Mesendoderm (in vitro differentiated cells): ENCODE measurements at regions not wholly inside any gene's neighbourhood (a gene's known extent, or its start where the extent isn't known, plus 50 kb on each side); places are given as distances from the start of the nearest gene placed in this dataset.

ENCODE experiments used
- DNase-seq: peaks from one replicate; pipeline ENCODE4 v3.0.0; 2013
- H2AK5ac ChIP-seq: 2 replicates; pipeline ENCODE4 v1.6.1; 2013; ENCODE audit warnings: low read length, inconsistent platforms
- H2BK120ac ChIP-seq: 2 replicates; pipeline ENCODE4 v1.6.1; 2013; ENCODE audit warnings: low read depth, mild to moderate bottlenecking, low read length, moderate library complexity, mixed read lengths
- H2BK15ac ChIP-seq: replicated peaks from 2 replicates; pipeline ENCODE4 v1.6.1; 2013; ENCODE audit warnings: low read depth, mild to moderate bottlenecking, moderate library complexity
- H2BK5ac ChIP-seq: 2 replicates; pipeline ENCODE4 v1.6.1; 2013; ENCODE audit warnings: low read length, inconsistent platforms
- H3K18ac ChIP-seq: 2 replicates; pipeline ENCODE4 v1.6.1; 2013; ENCODE audit warnings: mild to moderate bottlenecking, low read length, mixed read lengths
- H3K23ac ChIP-seq: one replicate; pipeline ENCODE4 v1.6.1; 2013; ENCODE audit warnings: low read length
- H3K27ac ChIP-seq: 2 replicates; pipeline ENCODE4 v1.5.1; 2013; ENCODE audit warnings: low read depth, mild to moderate bottlenecking, inconsistent platforms, low read length, moderate library complexity
- H3K27me3 ChIP-seq: 2 replicates; pipeline ENCODE4 v1.6.1; 2013; ENCODE audit warnings: low read length, control low read depth, mild to moderate bottlenecking, inconsistent platforms; ENCODE audit not compliant: insufficient read depth, poor library complexity
- H3K36me3 ChIP-seq: 2 replicates; pipeline ENCODE4 v1.6.1; 2013; ENCODE audit warnings: low read length, inconsistent platforms; ENCODE audit not compliant: control insufficient read depth, insufficient read depth
- H3K4ac ChIP-seq: one replicate; pipeline ENCODE4 v1.6.1; 2013; ENCODE audit warnings: low read depth, mild to moderate bottlenecking, low read length, moderate library complexity
- H3K4me1 ChIP-seq: 2 replicates; pipeline ENCODE4 v1.6.1; 2013; ENCODE audit warnings: low read depth, low read length, inconsistent platforms; ENCODE audit not compliant: control insufficient read depth
- H3K4me2 ChIP-seq: 2 replicates; pipeline ENCODE4 v1.6.1; 2013; ENCODE audit warnings: low read length
- H3K4me3 ChIP-seq: 2 replicates; pipeline ENCODE4 v1.5.1; 2013; ENCODE audit warnings: mild to moderate bottlenecking, low read length
- H3K56ac ChIP-seq: one replicate; pipeline ENCODE4 v1.6.1; 2013; ENCODE audit warnings: low read length
- H3K79me1 ChIP-seq: 2 replicates; pipeline ENCODE4 v1.6.1; 2013; ENCODE audit warnings: low read length, inconsistent platforms
- H3K79me2 ChIP-seq: 2 replicates; pipeline ENCODE4 v1.6.1; 2013; ENCODE audit warnings: mild to moderate bottlenecking, low read length; ENCODE audit not compliant: control insufficient read depth, insufficient read depth
- H3K9ac ChIP-seq: 2 replicates; pipeline ENCODE4 v1.6.1; 2013; ENCODE audit warnings: low read length, inconsistent platforms
- H4K5ac ChIP-seq: one replicate; pipeline ENCODE4 v1.6.1; 2013; ENCODE audit warnings: low read length
- H4K8ac ChIP-seq: one replicate; pipeline ENCODE4 v1.6.1; 2013; ENCODE audit warnings: low read depth, mild to moderate bottlenecking, control low read depth, low read length, moderate library complexity
- WGBS: extraction: QIAGEN DNeasy Blood & Tissue Kit; methylation state at CpG from one replicate; pipeline ENCODE4 v1.1.7; 2013; ENCODE audit warnings: low lambda C conversion rate, missing lambda C conversion rate; ENCODE audit not compliant: insufficient coverage; ENCODE audit errors: extremely low coverage; 5-methylcytosine and 5-hydroxymethylcytosine counted together

DNA sequence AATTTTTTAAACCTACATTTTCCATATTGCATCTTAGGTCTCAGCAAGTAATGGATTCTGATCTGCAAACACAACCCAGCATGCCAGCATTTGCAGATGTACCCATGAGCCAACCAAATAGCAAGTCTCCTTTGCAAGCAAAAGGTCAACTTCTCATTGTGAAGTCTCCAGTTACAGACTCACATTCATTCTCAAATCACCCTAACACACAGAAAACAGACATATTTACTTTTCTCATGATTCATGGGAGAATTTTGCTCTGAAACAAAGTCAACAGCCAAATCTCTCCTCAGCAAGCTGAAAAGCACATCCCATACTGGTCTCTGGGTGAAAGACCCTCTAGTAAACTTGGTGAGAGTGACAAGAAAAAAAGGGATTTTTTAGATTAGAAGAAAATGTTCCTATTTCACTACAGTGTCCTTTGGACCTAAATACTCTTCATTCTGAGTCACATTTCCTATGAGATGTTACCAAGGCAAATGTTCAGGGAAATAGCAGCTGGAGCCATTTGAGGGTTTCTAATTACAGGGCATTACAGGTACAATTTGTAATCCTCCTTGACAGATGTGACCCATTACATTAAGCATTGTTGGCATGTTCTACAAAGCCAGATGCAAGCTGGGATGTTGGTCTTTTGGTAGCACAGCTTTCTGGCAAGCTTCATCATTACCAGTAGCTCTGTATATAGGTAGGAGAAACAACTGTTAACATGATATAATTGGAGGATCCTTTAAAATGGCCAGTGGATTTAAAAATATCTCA, 383.3 kb downstream of the SMARCA1 start:
- Histone ChIP-seq H2BK15ac (no peak overlapping the region), H2BK120ac (no peak overlapping the region), H4K8ac (no peak overlapping the region), H3K79me2 (no peaks in the 10 kb centered on the region), H2AK5ac (no peak overlapping the region), H3K4me2 (no peak overlapping the region), H3K27ac (no peak overlapping the region), H3K4me3 (no peak overlapping the region), H3K4ac (no peak overlapping the region), H3K9ac (no peak overlapping the region), H3K4me1 (no peaks in the 10 kb centered on the region), H3K18ac (no peak overlapping the region), H3K27me3 (no peaks in the 10 kb centered on the region), H3K23ac (no peak overlapping the region), H4K5ac (no peak overlapping the region), H2BK5ac (no peak overlapping the region), H3K79me1 (no peaks in the 10 kb centered on the region), H3K36me3 (no peaks in the 10 kb centered on the region), H3K56ac (no peak overlapping the region)
- no peak for DNase-seq

DNA sequence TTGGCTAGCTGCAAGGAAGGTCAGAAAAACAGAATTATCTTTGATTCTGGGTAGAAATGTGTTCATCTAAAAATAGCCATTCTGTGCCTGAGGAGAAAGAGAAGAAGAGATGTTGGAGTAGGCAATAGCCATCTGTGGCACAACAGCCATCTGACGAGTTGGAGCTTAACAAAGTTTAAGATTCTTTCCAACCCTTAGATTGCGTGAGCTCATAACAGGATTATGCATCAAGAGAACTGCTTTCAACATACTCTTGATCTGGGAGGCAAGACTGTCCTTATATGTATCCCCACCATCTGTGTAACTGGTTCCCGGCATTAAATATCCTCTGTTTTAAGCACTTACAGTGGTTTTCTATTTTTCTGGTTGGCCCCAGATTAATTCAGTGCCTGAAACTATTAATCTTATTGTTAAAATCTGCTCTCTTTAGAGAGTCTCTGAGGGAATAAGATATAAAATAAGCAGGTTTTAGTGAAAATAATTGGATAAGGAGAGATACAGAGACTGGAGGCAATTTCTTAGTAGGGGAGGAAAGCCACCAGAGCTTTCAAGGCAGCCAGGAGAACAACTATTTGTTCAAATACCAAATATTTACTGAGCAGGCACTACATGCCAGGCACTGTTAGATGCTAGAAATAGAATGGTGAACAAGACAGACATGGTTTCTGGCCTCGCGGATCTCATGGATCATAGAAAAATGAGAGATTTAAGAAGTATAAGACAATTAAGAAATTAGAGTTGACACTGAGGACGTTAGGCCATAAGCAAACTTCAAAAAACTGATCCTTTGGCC, 398.0 kb downstream of the SMARCA1 start:
- Histone ChIP-seq H2BK120ac (no peak overlapping the region), H3K9ac (no peak overlapping the region), H3K18ac (no peak overlapping the region), H3K27me3 (no peaks in the 10 kb centered on the region), H4K5ac (no peak overlapping the region), H3K79me1 (no peaks in the 10 kb centered on the region), H3K4ac (no peak overlapping the region), H3K23ac (no peak overlapping the region), H4K8ac (no peak overlapping the region), H3K36me3 (no peaks in the 10 kb centered on the region), H3K4me2 (no peak overlapping the region), H2BK5ac (no peak overlapping the region), H3K27ac (no peak overlapping the region), H3K4me3 (no peak overlapping the region), H3K79me2 (no peaks in the 10 kb centered on the region), H2AK5ac (no peak overlapping the region), H3K56ac (no peak overlapping the region), H3K4me1 (no peaks in the 10 kb centered on the region), H2BK15ac (no peak overlapping the region)
- no peak for DNase-seq
- WGBS = no CpG with 5 or more reads among the region's 6 CpGs

DNA sequence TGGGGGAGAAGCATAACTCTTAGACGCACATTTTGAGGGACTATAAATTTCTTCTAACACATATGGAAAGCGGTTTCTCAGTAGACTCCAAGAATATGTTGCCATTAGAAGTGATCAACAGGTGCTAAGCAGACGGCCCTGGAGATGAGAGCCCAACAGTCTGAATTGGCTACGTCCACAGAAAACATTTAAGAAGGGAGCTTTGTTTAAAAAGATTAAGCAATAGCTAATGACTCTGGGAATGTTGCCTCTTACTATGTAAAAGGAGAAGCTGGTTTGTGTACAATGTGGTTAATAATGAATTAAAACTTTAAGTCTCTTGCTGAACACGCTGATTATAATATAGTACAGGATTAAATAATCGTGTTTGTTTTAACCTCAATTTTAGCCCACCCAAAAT, 399.5 kb downstream of the SMARCA1 start:
- H3K79me2 ChIP-seq = no peaks in the 10 kb centered on the region
- WGBS = no CpG with 5 or more reads among the region's 6 CpGs
- no peaks in the 10 kb centered on the region for H3K36me3 ChIP-seq
- no peaks in the 10 kb centered on the region for H3K79me1 ChIP-seq
- no peak overlapping the region for H3K4ac ChIP-seq
- H2BK120ac ChIP-seq = no peak overlapping the region
- H2BK15ac ChIP-seq = no peak overlapping the region
- no peaks in the 10 kb centered on the region for H3K4me1 ChIP-seq
- no peak overlapping the region for H2BK5ac ChIP-seq
- no peak for DNase-seq
- no peak overlapping the region for H3K18ac ChIP-seq
- no peak overlapping the region for H4K8ac ChIP-seq
- no peak overlapping the region for H3K4me2 ChIP-seq
- no peak overlapping the region for H2AK5ac ChIP-seq
- no peak overlapping the region for H3K23ac ChIP-seq
- no peak overlapping the region for H3K27ac ChIP-seq
- no peak overlapping the region for H4K5ac ChIP-seq
- no peak overlapping the region for H3K56ac ChIP-seq
- H3K4me3 ChIP-seq = no peak overlapping the region
- H3K9ac ChIP-seq = no peak overlapping the region
- H3K27me3 ChIP-seq = no peaks in the 10 kb centered on the region

DNA sequence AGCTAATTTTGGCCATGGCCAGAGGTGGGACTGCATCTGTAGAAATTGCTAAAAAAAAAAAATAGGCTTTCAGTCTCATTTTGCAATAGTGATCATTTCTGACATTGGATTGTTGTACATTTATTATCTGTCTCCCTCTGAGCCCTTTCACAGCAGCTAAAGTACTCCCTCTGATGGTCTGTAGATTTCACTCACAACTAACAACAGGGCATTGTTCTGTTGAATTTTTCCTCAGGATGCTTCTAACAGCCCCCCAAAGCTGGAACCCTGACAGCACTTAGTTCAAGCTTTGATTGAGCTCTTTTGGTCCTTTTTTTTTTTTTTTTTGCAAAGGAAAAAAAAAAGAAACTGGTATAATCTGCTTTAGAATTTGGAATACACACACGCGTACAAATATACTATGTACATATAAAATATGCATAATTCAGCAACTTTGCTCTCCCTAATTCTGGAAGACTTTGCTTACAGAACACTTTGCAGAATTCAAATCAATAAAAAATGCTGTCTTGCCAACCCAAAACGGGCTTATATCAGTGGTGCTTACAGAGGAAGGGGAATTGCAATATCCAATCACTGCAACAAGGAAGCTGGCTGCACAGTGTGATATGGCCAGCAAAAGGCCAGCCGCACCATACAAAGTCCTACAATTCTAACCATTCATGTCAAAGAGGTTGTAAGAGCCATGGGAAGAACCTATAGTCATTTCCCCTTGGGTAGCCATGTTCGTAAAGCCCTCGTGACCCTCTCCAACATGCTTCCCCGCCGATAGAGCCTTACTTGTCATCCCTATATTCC, 406.4 kb downstream of the SMARCA1 start:
- WGBS = no CpG with 5 or more reads among the region's 8 CpGs
- H3K9ac ChIP-seq = no peak overlapping the region
- no peak overlapping the region for H3K4me3 ChIP-seq
- no peaks in the 10 kb centered on the region for H3K27me3 ChIP-seq
- no peak overlapping the region for H2BK15ac ChIP-seq
- H3K18ac ChIP-seq = no peak overlapping the region
- H3K4me1 ChIP-seq = no peaks in the 10 kb centered on the region
- no peak overlapping the region for H4K8ac ChIP-seq
- H3K23ac ChIP-seq = no peak overlapping the region
- H3K27ac ChIP-seq = no peak overlapping the region
- H3K4me2 ChIP-seq = no peak overlapping the region
- H2BK120ac ChIP-seq = no peak overlapping the region
- H3K36me3 ChIP-seq = no peaks in the 10 kb centered on the region
- H3K56ac ChIP-seq = no peak overlapping the region
- no peak for DNase-seq
- H3K4ac ChIP-seq = no peak overlapping the region
- no peak overlapping the region for H2BK5ac ChIP-seq
- H3K79me1 ChIP-seq = no peaks in the 10 kb centered on the region
- no peaks in the 10 kb centered on the region for H3K79me2 ChIP-seq
- no peak overlapping the region for H2AK5ac ChIP-seq
- no peak overlapping the region for H4K5ac ChIP-seq

DNA sequence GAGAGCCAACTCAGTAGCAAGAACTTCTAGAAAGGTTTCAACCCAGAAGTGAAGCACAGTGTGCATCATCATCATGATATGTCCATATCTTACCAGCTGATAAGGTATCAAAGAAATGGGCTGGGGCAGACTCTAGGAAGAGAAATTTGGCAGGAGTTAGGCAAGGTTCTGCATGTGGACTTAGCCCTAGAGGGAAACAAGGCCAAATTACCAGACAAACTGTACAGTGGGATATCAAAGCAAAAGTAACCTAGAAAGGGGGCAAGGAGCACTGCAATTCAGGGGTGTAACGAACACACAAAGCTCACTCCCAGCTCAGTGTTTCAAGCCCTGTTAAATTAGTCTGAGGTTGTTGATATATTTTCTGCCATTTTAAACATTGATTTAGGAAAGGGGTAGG, 407.4 kb downstream of the SMARCA1 start:
- H3K23ac ChIP-seq = no peak overlapping the region
- no peak for DNase-seq
- H3K56ac ChIP-seq = no peak overlapping the region
- H3K79me2 ChIP-seq = no peaks in the 10 kb centered on the region
- H3K4me3 ChIP-seq = no peak overlapping the region
- H3K4me1 ChIP-seq = no peaks in the 10 kb centered on the region
- no peak overlapping the region for H3K27ac ChIP-seq
- no peak overlapping the region for H2AK5ac ChIP-seq
- no peak overlapping the region for H2BK5ac ChIP-seq
- no CpG with 5 or more reads among the region's 1 CpG for WGBS
- H3K36me3 ChIP-seq = no peaks in the 10 kb centered on the region
- H3K79me1 ChIP-seq = no peaks in the 10 kb centered on the region
- no peak overlapping the region for H2BK15ac ChIP-seq
- H2BK120ac ChIP-seq = no peak overlapping the region
- no peak overlapping the region for H4K8ac ChIP-seq
- no peak overlapping the region for H3K4ac ChIP-seq
- no peaks in the 10 kb centered on the region for H3K27me3 ChIP-seq
- H3K9ac ChIP-seq = no peak overlapping the region
- no peak overlapping the region for H3K4me2 ChIP-seq
- no peak overlapping the region for H3K18ac ChIP-seq
- H4K5ac ChIP-seq = no peak overlapping the region
